ENCODE measurements at regions not wholly inside any gene's neighbourhood (a gene's known extent, or its start where the extent isn't known, plus 50 kb on each side); places are given as distances from the start of the nearest gene placed in this dataset.

GRCh38 chr2:107001062-107001461 is 115.1 kb upstream of the ST6GAL2 start:
- no peak overlapping the region for H3K4me3 ChIP-seq (ENCODE audit: low read length)
- peaks cover 10% of the 10 kb centered on the region for H3K27me3 ChIP-seq (ENCODE audit: control insufficient read depth, insufficient read depth, low read length)
- no peaks in the 10 kb centered on the region for H3K4me1 ChIP-seq (ENCODE audit: control insufficient read depth, insufficient read depth, low read length)
- no peaks in the 10 kb centered on the region for H3K36me3 ChIP-seq (ENCODE audit: control insufficient read depth, insufficient read depth, low read length)
- H3K27ac ChIP-seq (ENCODE audit: low read length), result no peak overlapping the region
- H3K9me3 ChIP-seq (ENCODE audit: control insufficient read depth, low read depth, low read length), result no peaks in the 10 kb centered on the region
- no CpG with 5 or more reads among the region's 2 CpGs for WGBS (ENCODE audit: insufficient coverage, low lambda C conversion rate)
- no peak for DNase-seq

- no peaks in the 10 kb centered on the region for H3K36me3 ChIP-seq (ENCODE audit: control insufficient read depth, insufficient read depth, low read length)
- no peak for DNase-seq
- 100% methylated on average over 1 of the region's 5 CpGs for WGBS (ENCODE audit: insufficient coverage, low lambda C conversion rate)
- peaks cover 5% of the 10 kb centered on the region for H3K27me3 ChIP-seq (ENCODE audit: control insufficient read depth, insufficient read depth, low read length)
- no peak overlapping the region for H3K4me3 ChIP-seq (ENCODE audit: low read length)
- H3K4me1 ChIP-seq (ENCODE audit: control insufficient read depth, insufficient read depth, low read length), result no peaks in the 10 kb centered on the region
- no peak overlapping the region for H3K27ac ChIP-seq (ENCODE audit: low read length)
- H3K9me3 ChIP-seq (ENCODE audit: control insufficient read depth, low read depth, low read length), result no peaks in the 10 kb centered on the region
These were observed 115.6 kb upstream of the ST6GAL2 start for GRCh38 chr2:107001551-107001950.

- Histone ChIP-seq H3K4me1 (ENCODE audit: control insufficient read depth, insufficient read depth, low read length) (no peaks in the 10 kb centered on the region), H3K27me3 (ENCODE audit: control insufficient read depth, insufficient read depth, low read length) (peaks cover 3% of the 10 kb centered on the region), H3K27ac (ENCODE audit: low read length) (no peak overlapping the region), H3K36me3 (ENCODE audit: control insufficient read depth, insufficient read depth, low read length) (no peaks in the 10 kb centered on the region), H3K9me3 (ENCODE audit: control insufficient read depth, low read depth, low read length) (no peaks in the 10 kb centered on the region), H3K4me3 (ENCODE audit: low read length) (no peak overlapping the region)
- no peak for DNase-seq
- 83% methylated on average over 1 of the region's 4 CpGs for WGBS (ENCODE audit: insufficient coverage, low lambda C conversion rate)
These were observed 116.2 kb upstream of the ST6GAL2 start for GRCh38 chr2:107001964-107002696.

GRCh38 chr2:107002735-107003134 is 116.8 kb upstream of the ST6GAL2 start:
- Histone ChIP-seq H3K27me3 (ENCODE audit: control insufficient read depth, insufficient read depth, low read length) (no peaks in the 10 kb centered on the region), H3K36me3 (ENCODE audit: control insufficient read depth, insufficient read depth, low read length) (no peaks in the 10 kb centered on the region), H3K4me1 (ENCODE audit: control insufficient read depth, insufficient read depth, low read length) (no peaks in the 10 kb centered on the region), H3K9me3 (ENCODE audit: control insufficient read depth, low read depth, low read length) (no peaks in the 10 kb centered on the region), H3K4me3 (ENCODE audit: low read length) (no peak overlapping the region), H3K27ac (ENCODE audit: low read length) (no peak overlapping the region)
- no peak for DNase-seq
- no CpG with 5 or more reads among the region's 1 CpG for WGBS (ENCODE audit: insufficient coverage, low lambda C conversion rate)

GRCh38 chr2:107005853-107006252 is 119.9 kb upstream of the ST6GAL2 start:
- H3K27ac ChIP-seq (ENCODE audit: low read length), result no peak overlapping the region
- no peaks in the 10 kb centered on the region for H3K36me3 ChIP-seq (ENCODE audit: control insufficient read depth, insufficient read depth, low read length)
- no peak for DNase-seq
- 80% methylated on average over 1 of the region's 6 CpGs for WGBS (ENCODE audit: insufficient coverage, low lambda C conversion rate)
- no peaks in the 10 kb centered on the region for H3K27me3 ChIP-seq (ENCODE audit: control insufficient read depth, insufficient read depth, low read length)
- H3K9me3 ChIP-seq (ENCODE audit: control insufficient read depth, low read depth, low read length), result no peaks in the 10 kb centered on the region
- H3K4me3 ChIP-seq (ENCODE audit: low read length), result no peak overlapping the region
- no peaks in the 10 kb centered on the region for H3K4me1 ChIP-seq (ENCODE audit: control insufficient read depth, insufficient read depth, low read length)

GRCh38 chr2:107006836-107007235 is 120.9 kb upstream of the ST6GAL2 start:
- Histone ChIP-seq H3K27ac (ENCODE audit: low read length) (no peak overlapping the region), H3K36me3 (ENCODE audit: control insufficient read depth, insufficient read depth, low read length) (no peaks in the 10 kb centered on the region), H3K9me3 (ENCODE audit: control insufficient read depth, low read depth, low read length) (no peaks in the 10 kb centered on the region), H3K27me3 (ENCODE audit: control insufficient read depth, insufficient read depth, low read length) (no peaks in the 10 kb centered on the region), H3K4me3 (ENCODE audit: low read length) (no peak overlapping the region), H3K4me1 (ENCODE audit: control insufficient read depth, insufficient read depth, low read length) (no peaks in the 10 kb centered on the region)
- no CpG with 5 or more reads among the region's 2 CpGs for WGBS (ENCODE audit: insufficient coverage, low lambda C conversion rate)
- no peak for DNase-seq

GRCh38 chr2:107007927-107008326 is 122.0 kb upstream of the ST6GAL2 start:
- H3K27ac ChIP-seq (ENCODE audit: low read length), result no peak overlapping the region
- no peaks in the 10 kb centered on the region for H3K36me3 ChIP-seq (ENCODE audit: control insufficient read depth, insufficient read depth, low read length)
- H3K9me3 ChIP-seq (ENCODE audit: control insufficient read depth, low read depth, low read length), result no peaks in the 10 kb centered on the region
- WGBS (ENCODE audit: insufficient coverage, low lambda C conversion rate), result 100% methylated on average over 1 of the region's 3 CpGs
- DNase-seq, result no peak
- H3K27me3 ChIP-seq (ENCODE audit: control insufficient read depth, insufficient read depth, low read length), result no peaks in the 10 kb centered on the region
- H3K4me1 ChIP-seq (ENCODE audit: control insufficient read depth, insufficient read depth, low read length), result no peaks in the 10 kb centered on the region
- H3K4me3 ChIP-seq (ENCODE audit: low read length), result no peak overlapping the region

GRCh38 chr2:107008843-107009242 is 122.9 kb upstream of the ST6GAL2 start:
- DNase-seq, result no peak
- H3K9me3 ChIP-seq (ENCODE audit: control insufficient read depth, low read depth, low read length), result no peaks in the 10 kb centered on the region
- H3K27ac ChIP-seq (ENCODE audit: low read length), result no peak overlapping the region
- H3K4me1 ChIP-seq (ENCODE audit: control insufficient read depth, insufficient read depth, low read length), result no peaks in the 10 kb centered on the region
- WGBS (ENCODE audit: insufficient coverage, low lambda C conversion rate), result no CpG with 5 or more reads among the region's 3 CpGs
- no peaks in the 10 kb centered on the region for H3K36me3 ChIP-seq (ENCODE audit: control insufficient read depth, insufficient read depth, low read length)
- no peaks in the 10 kb centered on the region for H3K27me3 ChIP-seq (ENCODE audit: control insufficient read depth, insufficient read depth, low read length)
- H3K4me3 ChIP-seq (ENCODE audit: low read length), result no peak overlapping the region

- no peaks in the 10 kb centered on the region for H3K4me1 ChIP-seq (ENCODE audit: control insufficient read depth, insufficient read depth, low read length)
- no peaks in the 10 kb centered on the region for H3K9me3 ChIP-seq (ENCODE audit: control insufficient read depth, low read depth, low read length)
- H3K4me3 ChIP-seq (ENCODE audit: low read length), result no peak overlapping the region
- H3K36me3 ChIP-seq (ENCODE audit: control insufficient read depth, insufficient read depth, low read length), result no peaks in the 10 kb centered on the region
- WGBS (ENCODE audit: insufficient coverage, low lambda C conversion rate), result 100% methylated on average over 1 of the region's 3 CpGs
- H3K27me3 ChIP-seq (ENCODE audit: control insufficient read depth, insufficient read depth, low read length), result no peaks in the 10 kb centered on the region
- no peak overlapping the region for H3K27ac ChIP-seq (ENCODE audit: low read length)
- no peak for DNase-seq
These were observed 123.3 kb upstream of the ST6GAL2 start for GRCh38 chr2:107009275-107009674.

- Histone ChIP-seq H3K4me3 (ENCODE audit: low read length) (no peak overlapping the region), H3K9me3 (ENCODE audit: control insufficient read depth, low read depth, low read length) (no peaks in the 10 kb centered on the region), H3K36me3 (ENCODE audit: control insufficient read depth, insufficient read depth, low read length) (no peaks in the 10 kb centered on the region), H3K27ac (ENCODE audit: low read length) (no peak overlapping the region), H3K4me1 (ENCODE audit: control insufficient read depth, insufficient read depth, low read length) (no peaks in the 10 kb centered on the region), H3K27me3 (ENCODE audit: control insufficient read depth, insufficient read depth, low read length) (no peaks in the 10 kb centered on the region)
- WGBS (ENCODE audit: insufficient coverage, low lambda C conversion rate), result 100% methylated on average over 1 of the region's 5 CpGs
- no peak for DNase-seq
These were observed 126.8 kb upstream of the ST6GAL2 start for GRCh38 chr2:107012714-107013306.

- no peak overlapping the region for H3K27ac ChIP-seq (ENCODE audit: low read length)
- no peak overlapping the region for H3K4me3 ChIP-seq (ENCODE audit: low read length)
- no peaks in the 10 kb centered on the region for H3K27me3 ChIP-seq (ENCODE audit: control insufficient read depth, insufficient read depth, low read length)
- H3K9me3 ChIP-seq (ENCODE audit: control insufficient read depth, low read depth, low read length), result no peaks in the 10 kb centered on the region
- no peak for DNase-seq
- no peaks in the 10 kb centered on the region for H3K36me3 ChIP-seq (ENCODE audit: control insufficient read depth, insufficient read depth, low read length)
- WGBS (ENCODE audit: insufficient coverage, low lambda C conversion rate), result 50% methylated on average over 1 of the region's 2 CpGs
- no peaks in the 10 kb centered on the region for H3K4me1 ChIP-seq (ENCODE audit: control insufficient read depth, insufficient read depth, low read length)
These were observed 127.9 kb upstream of the ST6GAL2 start for GRCh38 chr2:107013884-107014283.

Measured in large intestine (tissue), 3 donors.